Stimulated activated CD4-positive, alpha-beta T cell treated with anti-CD3 and anti-CD28 coated beads, Interleukin-2, amount 100 ng/mL, for 24 hours (primary cell): ENCODE measurements at regions not wholly inside any gene's neighbourhood (a gene's known extent, or its start where the extent isn't known, plus 50 kb on each side); places are given as distances from the start of the nearest gene placed in this dataset.
"Not testable (repeated sequence)": the region's sequence is repeated elsewhere in the genome, so short reads cannot be mapped to it uniquely, and the experiment has no call there.

Source experiments
- DNase-seq, 2 donors: peaks; one replicate each; pipeline ENCODE4 v3.0.0-alpha.2; 2020

DNA sequence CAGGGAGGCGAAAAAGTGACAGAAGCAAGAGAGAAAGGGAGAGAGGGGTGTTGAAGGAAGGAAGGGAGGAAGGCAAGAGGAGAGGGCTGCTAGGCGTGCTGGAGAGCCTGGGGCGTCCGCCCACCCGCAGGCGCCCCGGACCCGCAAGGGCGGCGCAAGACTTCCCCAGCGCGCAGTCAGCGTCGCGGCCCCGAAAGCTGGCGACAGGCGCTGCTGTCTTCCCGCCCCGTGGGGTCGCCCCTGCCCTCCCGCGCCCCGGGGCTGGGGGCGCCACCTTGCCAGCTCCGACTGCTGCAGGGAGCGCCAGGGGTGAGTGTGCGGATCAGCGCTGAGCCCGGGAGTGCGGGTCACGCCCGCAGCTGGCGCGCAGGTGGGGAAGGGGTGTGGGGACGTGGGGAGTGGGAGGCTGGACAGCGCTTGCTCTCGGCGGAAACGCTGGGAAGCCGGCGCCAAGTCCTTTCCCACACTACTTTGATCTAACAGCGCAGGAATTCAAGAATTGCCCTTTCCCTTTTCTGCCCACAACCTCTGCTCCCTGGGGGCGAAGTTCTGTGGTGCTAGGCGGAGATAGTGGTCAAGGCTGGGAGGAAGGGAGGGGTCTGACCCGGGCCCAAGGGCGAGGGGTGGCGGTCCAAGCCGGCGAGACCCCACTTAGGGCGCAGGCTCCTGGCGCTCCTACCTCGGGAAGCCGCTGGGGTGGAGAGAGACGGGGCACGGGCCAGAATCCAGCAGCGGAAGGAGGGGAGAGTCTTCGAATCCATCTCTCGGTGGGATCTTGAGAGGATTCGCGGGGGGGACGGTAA lies 266.1 kb downstream of the CGGBP1 start, which contains the start of gene HTR1F:
HTR1F (plus strand) TSS at position 173 of the 803 bp plus-strand sequence.
- DNase-seq = peak in 1 of 2 donors; percentile 12

GRCh38 chr3:87792198-87792533 lies 266.6 kb downstream of the CGGBP1 start:
- no peak for DNase-seq

GRCh38 chr3:87791248-87792027 lies 267.4 kb downstream of the CGGBP1 start:
- DNase-seq = no peak

- DNase-seq = not testable (repeated sequence)
Measured at GRCh38 chr3:87789049-87789448, 269.8 kb downstream of the CGGBP1 start.

DNA sequence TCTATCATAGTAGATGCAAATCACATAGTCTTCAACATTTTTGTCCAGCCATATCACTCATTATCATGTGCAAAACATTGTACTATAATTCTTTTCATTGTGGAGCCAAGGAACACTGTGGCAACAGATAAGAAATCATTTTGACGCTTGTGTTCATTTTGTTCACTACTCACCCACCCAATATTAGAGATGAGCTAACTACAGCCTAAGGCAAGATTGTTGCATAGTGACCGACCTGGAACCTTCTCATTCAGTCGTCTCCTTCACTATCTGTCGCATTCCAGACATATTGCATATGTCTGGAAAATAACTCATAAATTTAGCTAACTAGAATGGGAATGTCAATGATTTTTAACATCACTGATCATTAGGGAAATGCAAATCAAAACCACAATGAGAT lies 270.3 kb downstream of the CGGBP1 start:
- no peak for DNase-seq

DNA sequence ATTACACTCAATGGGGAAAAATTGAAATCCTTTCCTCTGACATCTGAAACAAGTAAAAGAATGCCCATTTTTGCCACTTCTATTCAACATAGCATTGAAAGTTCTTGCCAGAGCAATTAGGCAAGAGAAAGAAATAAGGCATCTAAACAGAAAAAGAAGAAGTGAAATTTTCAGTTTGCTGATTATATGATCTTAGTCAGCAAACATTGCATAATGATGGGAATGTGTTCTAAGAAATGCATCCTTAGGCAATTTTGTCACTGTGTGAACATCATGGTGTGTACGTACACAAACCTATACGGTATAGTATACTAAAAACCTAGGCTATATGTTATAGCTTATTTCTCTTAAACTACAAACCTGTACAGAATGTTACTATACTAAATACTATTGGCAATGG lies 278.0 kb downstream of the CGGBP1 start:
- DNase-seq = no peak

DNA sequence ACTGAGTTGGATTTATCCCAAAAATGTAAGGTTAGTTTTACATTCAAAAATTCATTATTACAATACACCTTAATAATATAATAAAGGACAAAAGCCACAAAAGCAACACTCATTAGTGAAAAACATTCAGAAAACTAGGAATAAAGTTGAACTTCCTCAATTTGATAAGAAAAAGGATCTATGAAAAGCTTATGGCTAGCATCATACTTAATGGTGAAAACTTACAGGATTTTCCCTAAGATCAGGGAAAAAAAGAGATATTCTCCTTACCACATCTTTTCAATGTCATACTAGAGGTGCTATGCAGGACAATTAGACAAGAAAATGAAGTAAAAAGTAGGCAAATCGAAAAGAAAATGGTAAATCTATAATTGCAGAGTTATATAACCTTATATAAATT lies 279.9 kb downstream of the CGGBP1 start:
- DNase-seq = no peak

GRCh38 chr3:87771337-87772192 lies 287.2 kb downstream of the CGGBP1 start:
- peak; percentile 22 to 25 for DNase-seq

DNA sequence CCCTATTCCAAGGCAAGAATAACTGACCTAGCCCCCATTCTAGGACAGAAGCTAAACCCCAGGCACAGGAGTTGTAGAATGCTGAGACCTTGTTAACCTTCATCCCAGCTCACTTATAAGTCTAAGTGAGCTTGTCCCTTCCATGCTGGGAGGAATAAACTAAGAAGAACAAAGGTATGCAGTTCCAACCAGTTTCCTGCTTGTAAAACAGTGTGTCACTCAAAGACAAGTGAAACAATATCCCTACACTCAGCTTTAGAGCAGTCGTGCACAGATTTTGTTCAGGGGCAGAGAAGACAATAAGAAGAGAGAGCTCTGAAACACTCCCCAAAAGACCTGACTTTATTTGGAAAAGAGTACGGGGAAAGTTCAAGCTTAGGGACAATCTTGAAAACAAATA lies 292.1 kb downstream of the CGGBP1 start:
- no peak for DNase-seq

DNA sequence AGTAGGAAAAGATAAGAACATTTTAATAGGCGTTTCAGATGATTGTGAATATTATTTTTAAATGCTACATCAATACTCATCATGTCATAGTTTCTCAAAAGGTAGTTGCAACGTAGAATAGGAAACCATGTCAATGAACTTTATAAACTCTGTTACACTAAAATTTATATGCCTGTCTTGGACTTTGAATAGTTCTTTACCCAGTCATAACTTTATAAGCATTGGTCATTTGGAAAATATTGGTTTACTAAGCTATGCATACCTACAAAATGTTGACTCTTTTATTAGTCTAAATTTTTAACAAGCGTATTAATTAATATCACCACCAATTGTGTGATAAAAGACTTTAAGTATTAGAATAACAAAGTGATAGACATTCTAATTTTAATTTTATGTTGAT lies 293.5 kb downstream of the CGGBP1 start:
- no peak for DNase-seq

DNA sequence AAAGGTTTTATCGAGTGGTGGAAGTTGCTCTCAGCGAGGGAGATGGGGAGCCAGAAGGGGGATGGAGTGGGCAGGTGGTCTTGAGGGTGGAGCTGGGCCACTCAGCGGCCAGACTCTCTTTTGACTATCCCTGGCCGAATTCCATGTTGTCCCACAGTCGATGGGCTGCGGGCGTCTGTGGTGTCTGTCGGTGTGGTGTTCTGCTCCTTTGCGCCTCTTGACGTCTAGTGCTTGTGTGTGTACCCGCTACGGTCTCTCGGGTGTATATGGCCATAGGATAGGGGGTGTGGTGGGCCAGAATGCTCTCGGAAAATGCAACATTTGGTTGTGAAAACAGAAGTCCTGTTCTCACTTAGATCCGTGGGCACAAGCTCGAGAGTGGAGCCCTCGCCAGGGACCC lies 297.0 kb downstream of the CGGBP1 start:
- DNase-seq = no peak

- no peak for DNase-seq
Measured at GRCh38 chr3:87761341-87761740, 297.5 kb downstream of the CGGBP1 start.

DNA sequence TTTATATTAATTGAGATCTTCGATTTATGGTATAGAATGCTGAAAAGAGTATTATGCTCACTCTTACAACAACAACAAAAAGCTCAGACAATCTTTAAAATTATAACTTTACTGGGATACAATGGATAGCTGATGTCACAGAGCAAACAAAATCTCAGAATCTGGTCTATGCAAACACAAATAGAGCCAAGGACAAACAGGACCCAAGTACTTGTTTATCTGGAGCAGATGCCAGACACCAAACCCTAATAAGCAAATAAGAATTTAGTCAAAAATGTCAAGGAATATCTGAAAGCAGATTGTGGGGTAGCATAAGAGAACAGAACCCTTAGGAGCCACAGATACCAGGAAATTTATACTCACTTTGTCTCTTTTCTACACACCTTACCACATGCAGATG lies 302.2 kb downstream of the CGGBP1 start:
- DNase-seq = no peak

- DNase-seq = no peak
Measured at GRCh38 chr3:87755852-87756251, 303.0 kb downstream of the CGGBP1 start.

DNA sequence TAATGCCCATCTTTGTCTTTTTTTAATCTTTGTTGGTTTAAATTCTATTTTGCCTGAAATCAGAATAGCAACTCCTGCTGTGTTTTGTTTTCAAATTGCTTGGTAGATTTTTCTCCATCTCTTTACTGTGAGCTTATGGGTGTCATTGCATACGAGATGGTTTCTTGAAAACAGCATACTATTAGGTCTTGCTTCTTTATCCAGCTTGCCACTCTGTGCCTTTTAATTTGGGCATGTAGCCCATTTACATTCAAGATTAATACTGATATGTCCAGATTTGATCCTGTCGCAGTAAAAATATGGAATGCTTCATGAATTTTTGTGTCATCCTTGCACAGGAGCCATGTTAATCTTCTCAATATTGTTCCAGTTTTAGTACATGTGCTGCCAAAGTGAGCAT lies 316.6 kb downstream of the CGGBP1 start:
- no peak for DNase-seq

DNA sequence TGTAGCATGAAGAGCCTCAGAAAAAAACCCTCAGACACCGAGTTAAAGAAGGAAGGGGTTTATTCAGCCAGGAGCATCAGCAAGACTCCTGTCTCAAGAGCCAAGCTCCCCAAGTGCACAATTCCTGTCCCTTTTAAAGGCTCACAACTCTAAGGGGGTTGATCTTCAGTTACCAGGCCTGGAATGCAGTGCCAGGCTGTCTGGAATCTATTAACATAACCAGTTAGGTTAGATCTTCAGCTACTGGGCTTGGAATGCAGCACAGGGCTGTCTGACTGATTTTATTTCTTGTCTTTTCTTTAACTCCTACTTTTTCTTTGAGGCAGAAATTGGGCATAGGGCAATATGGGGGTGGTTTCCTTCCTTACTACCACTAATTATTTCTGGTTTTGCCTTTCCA lies 317.9 kb downstream of the CGGBP1 start:
- not testable (repeated sequence) for DNase-seq

GRCh38 chr3:87737817-87738216 lies 321.0 kb downstream of the CGGBP1 start:
- DNase-seq = not testable (repeated sequence)

DNA sequence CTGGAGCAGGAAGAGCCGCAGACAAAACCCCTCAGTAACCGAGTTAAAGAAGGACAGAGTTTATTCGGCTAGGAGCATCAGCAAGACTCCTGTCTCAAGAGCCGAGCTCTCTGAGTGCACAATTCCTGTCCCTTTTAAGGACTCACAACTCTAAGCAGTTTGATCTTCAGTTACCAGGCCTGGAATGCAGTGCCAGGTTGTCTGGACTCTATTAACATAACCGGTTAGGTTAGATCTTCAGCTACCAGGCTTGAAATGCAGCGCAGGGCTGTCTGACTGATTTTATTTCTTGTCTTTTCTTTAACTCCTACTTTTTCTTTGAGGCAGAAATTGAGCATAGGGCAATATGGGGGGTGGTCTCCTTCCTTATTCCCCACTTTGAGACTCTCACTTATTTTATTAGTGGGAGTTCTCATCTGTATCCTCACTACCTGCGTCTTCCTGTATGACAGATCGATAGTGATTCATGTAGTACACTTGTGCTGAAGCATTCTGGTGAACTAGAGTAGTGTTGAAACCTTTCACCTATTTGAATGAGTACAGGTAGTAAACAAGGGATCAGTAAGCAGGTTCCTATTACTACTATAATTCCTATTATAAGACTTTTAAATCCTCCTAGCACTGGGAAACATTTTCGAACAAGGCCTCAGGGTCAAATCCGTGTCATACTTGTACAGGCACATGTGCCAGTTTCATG lies 325.0 kb downstream of the CGGBP1 start:
- DNase-seq = no peak

- no peak for DNase-seq
Measured at GRCh38 chr3:87732294-87732693, 326.5 kb downstream of the CGGBP1 start.

DNA sequence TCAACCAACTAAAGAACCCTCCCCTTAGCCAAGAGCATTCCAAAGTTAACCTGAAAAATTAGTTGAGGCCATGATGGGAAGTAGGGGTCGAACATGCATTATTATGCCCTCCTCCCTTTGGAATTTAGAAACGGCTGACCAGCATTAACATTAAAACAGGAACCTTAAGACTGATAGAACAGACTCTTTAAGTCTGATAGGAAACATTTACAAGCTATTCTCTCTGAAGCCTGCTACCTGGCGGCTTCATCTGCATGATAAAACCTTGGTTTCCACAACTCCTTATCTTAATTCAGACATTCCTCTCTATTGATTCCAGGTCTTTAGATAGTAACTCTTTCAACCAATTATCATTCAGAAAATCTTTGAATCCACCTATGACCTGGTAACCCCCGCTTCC lies 331.0 kb downstream of the CGGBP1 start:
- no peak for DNase-seq

GRCh38 chr3:87719060-87719459 lies 339.7 kb downstream of the CGGBP1 start:
- DNase-seq = no peak

DNA sequence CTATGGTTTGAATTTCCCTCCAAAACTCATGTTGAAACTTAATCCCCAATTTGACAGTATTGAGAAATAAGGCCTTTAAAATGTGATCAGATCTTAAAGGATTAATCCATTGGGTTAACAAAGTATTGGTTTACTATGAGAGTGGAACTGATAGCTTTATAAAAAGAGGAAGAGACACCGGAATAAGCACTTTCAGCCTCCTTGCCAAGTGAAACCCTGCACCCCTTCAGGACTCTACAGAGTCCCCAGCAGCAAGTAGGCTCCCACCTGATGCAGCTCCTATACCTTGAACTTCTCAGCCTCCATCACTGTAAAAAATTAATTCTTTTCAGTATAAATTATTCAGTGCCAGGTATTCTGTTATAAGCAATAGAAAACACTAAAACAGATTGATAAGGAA lies 348.3 kb downstream of the CGGBP1 start:
- DNase-seq = no peak

DNA sequence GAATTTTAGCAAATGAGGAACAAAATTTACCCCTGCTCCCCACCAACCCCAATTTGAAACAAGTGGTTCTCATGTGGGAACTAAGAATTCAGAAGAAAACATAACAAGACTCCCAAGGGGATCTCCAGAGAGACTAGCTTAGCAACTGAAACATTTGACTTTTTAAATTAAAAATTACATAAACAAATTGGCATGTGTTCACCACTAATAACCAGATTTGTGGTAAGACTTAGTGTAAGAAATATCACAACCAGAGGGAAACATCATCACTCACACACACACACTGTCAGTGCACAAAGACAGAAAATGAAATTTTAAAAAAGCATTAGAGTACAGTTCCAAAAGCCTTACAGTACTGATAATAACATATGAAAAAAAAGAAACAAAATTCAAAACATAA lies 348.8 kb downstream of the CGGBP1 start:
- no peak for DNase-seq
